Cardiac muscle cell (in vitro differentiated cells and primary cell): ENCODE measurements at regions not wholly inside any gene's neighbourhood (a gene's known extent, or its start where the extent isn't known, plus 50 kb on each side); places are given as distances from the start of the nearest gene placed in this dataset.

ENCODE experiments used
- DNase-seq, 2 donors: peaks; one replicate each; pipeline versions ENCODE4 v3.0.0 to v3.0.0-alpha.2; 2010 to 2017; ENCODE audit warnings: low read depth in 1 of 2, low spot score in 1 of 2
- H3K27ac ChIP-seq: fragments of 200-600 bp; sonication (generic); 2 replicates; pipeline ENCODE4 v1.5.1; 2016
- H3K27me3 ChIP-seq: fragments of 200-600 bp; sonication (generic); 2 replicates; pipeline ENCODE4 v1.6.0; 2016; ENCODE audit warnings: control low read depth
- H3K36me3 ChIP-seq: fragments of 200-600 bp; sonication (generic); 2 replicates; pipeline ENCODE4 v1.5.1; 2016; ENCODE audit warnings: control low read depth
- H3K4me1 ChIP-seq: fragments of 200-600 bp; sonication (generic); 2 replicates; pipeline ENCODE4 v1.8.1; 2017; ENCODE audit warnings: low read depth, mild to moderate bottlenecking, mixed run types
- H3K4me3 ChIP-seq: fragments of 200-600 bp; sonication (generic); 2 replicates; pipeline ENCODE4 v1.5.1; 2016; ENCODE audit warnings: mild to moderate bottlenecking
- H3K9me3 ChIP-seq: fragments of 200-600 bp; sonication (generic); 2 replicates; pipeline ENCODE4 v1.5.1; 2017; ENCODE audit warnings: low read depth, mild to moderate bottlenecking, control low read depth
- CTCF ChIP-seq: IDR thresholded peaks from 2 replicates; pipeline ENCODE4 v1.5.1; 2012; ENCODE audit warnings: low read depth, mild to moderate bottlenecking, low read length

DNA sequence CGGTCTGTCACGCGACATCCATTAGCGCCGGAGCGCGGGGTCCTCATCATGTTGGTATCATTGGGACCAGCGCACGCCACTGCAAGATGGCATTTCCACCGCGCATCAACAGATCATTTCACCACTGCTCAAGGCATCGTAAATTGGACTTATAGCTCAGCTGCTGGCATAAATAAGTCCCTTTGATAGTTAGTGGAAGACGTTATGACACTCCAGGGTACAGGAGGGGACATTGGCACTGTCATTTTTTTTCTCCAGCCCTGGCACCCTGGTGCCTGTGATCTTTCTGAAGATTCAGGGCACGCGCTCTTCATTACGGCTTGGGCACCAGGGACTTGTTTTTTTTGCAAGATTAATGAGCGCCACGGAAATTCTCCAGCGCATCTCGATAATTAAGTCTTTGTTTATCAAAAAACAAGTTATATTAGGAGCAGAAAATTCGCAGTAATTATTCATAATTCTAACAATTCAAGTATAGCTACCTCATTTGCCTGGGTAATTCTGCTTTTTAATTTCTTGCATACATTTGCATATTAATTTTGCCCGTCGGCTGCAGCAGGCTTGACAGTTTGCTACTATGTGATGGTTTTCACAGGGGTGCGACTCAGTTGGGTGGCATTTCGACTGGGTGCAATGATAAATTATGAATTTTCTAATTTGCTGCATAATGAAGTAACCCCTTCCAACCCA, 167.7 kb downstream of the VRK1 start:
- Histone ChIP-seq H3K27me3 (no peaks in the 10 kb centered on the region), H3K27ac (no peak overlapping the region), H3K36me3 (no peaks in the 10 kb centered on the region), H3K4me3 (no peak overlapping the region), H3K4me1 (no peaks in the 10 kb centered on the region), H3K9me3 (no peaks in the 10 kb centered on the region)
- no peak for TF ChIP-seq CTCF
- no peak for DNase-seq

DNA sequence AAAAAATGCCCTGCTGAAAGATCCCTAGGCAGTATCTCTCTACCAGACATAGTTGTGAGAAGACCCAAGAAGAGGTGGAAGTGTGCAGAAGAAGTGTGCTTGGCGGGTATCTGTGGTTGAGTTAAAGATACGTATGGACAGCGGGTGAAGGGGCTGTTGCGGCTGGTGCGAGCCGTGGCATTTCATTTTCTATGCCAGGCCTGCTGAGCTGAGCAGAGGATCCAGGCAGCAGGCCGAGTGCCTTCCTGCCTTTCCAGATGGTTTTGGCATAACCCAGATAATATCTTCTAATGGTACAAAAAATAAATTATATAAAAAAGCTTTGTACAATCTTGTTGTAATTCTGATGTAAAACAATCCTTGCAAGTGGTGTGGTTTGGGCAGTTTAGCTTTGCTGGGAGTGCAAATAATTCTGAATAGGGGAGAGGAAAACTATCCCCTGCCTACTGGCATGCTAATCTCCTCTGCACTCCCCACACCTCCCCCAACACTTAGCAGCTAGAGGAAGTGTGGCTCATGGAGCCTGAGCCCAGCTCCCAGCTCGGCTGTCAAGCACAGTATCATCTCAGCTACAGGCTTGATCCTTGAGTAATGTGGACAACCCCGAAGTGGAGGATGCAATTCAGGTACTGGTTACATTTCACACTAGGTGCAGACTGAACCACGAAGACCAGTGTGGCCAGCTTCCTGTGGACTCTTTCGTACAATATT, 168.9 kb downstream of the VRK1 start:
- peak in 1 of 2 donors; percentile 8 for DNase-seq

DNA sequence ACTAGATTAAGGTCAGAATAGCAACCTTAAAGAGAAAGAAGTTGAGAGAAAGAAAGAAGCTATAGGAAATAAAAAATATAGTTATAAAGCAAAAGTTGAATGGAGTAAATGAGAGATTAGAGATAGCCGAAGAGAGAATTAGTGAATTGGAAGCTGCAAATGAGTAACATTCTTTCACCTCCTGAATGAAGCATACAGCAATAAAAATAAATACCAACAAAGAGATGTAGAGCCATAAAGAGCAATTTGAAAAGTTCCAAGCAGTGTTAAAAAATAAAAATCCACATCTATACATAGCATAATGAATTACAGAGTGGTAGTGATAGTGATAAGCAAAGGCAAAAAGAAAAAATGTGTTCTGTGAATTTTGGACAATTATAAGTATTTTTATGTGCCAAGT, 177.9 kb downstream of the VRK1 start:
- H3K4me3 ChIP-seq = no peak overlapping the region
- H3K36me3 ChIP-seq = no peaks in the 10 kb centered on the region
- no peak for TF ChIP-seq CTCF
- H3K27me3 ChIP-seq = no peaks in the 10 kb centered on the region
- peaks cover 13% of the 10 kb centered on the region for H3K4me1 ChIP-seq
- H3K9me3 ChIP-seq = no peaks in the 10 kb centered on the region
- DNase-seq = no peak
- no peak overlapping the region for H3K27ac ChIP-seq

More for the DNA sequence above, 168.9 kb downstream of the VRK1 start:
- Histone ChIP-seq H3K9me3 (no peaks in the 10 kb centered on the region), H3K27me3 (no peaks in the 10 kb centered on the region), H3K27ac (no peak overlapping the region), H3K4me3 (no peak overlapping the region), H3K36me3 (no peaks in the 10 kb centered on the region), H3K4me1 (no peaks in the 10 kb centered on the region)
- no peak for TF ChIP-seq CTCF

- DNase-seq = peak in 1 of 2 donors; percentile 18
- H3K36me3 ChIP-seq = no peaks in the 10 kb centered on the region
- H3K4me1 ChIP-seq = peaks cover 13% of the 10 kb centered on the region
- H3K4me3 ChIP-seq = no peak overlapping the region
- no peak overlapping the region for H3K27ac ChIP-seq
- H3K9me3 ChIP-seq = no peaks in the 10 kb centered on the region
- no peak for TF ChIP-seq CTCF
- H3K27me3 ChIP-seq = no peaks in the 10 kb centered on the region
These were observed 181.5 kb downstream of the VRK1 start for GRCh38 chr14:96978525-96979272.

DNA sequence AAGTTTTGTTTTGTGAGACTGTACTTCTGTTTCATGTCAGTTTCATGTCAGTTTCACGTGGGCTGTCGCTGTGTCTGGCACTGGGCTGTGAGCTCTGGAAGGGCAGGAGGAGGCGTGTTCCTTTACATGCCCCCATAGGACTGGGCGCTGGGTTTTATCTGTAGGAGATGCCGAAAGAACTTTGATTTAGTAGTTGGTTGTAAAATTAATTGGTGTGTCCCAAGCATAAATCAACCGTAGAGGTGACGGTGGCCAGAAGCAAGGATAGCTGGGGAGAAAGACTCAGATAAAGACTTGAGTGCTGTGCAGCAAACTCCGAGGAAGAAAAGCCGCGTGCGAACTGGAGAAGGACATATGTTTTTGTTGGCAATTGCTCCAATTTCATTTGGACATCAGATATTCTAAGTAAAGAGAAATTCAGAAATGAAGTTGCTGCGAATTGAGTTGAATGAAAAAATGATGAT, 182.5 kb downstream of the VRK1 start:
- Histone ChIP-seq H3K4me3 (no peak overlapping the region), H3K27ac (no peak overlapping the region), H3K36me3 (no peaks in the 10 kb centered on the region), H3K27me3 (no peaks in the 10 kb centered on the region), H3K9me3 (no peaks in the 10 kb centered on the region), H3K4me1 (peaks cover 13% of the 10 kb centered on the region)
- no peak for TF ChIP-seq CTCF
- DNase-seq = peak in 1 of 2 donors; percentile 43
